ENCODE measurements at regions not wholly inside any gene's neighbourhood (a gene's known extent, or its start where the extent isn't known, plus 50 kb on each side); places are given as distances from the start of the nearest gene placed in this dataset.

- H3K9ac ChIP-seq (ENCODE audit: low read length) = no peak overlapping the region
- H3K4me3 ChIP-seq (ENCODE audit: low read length) = peak overlapping the region; percentile 13; the same call in 1 of the 2 replicates
- no peaks in the 10 kb centered on the region for H3F3A ChIP-seq (ENCODE audit: low read length, unreplicated experiment)
- DNase-seq (peak; percentile 44), ATAC-seq (peak; percentile 90)
- no peaks in the 10 kb centered on the region for H3K79me2 ChIP-seq (ENCODE audit: low read length)
- H2AFZ ChIP-seq (ENCODE audit: low read length) = peak overlapping the region; percentile 39; the same call in 1 of the 2 replicates
- POLR2A ChIA-PET (ENCODE audit: unreplicated experiment) = no interaction called here
- TF ChIP-seq, protein P1, sequence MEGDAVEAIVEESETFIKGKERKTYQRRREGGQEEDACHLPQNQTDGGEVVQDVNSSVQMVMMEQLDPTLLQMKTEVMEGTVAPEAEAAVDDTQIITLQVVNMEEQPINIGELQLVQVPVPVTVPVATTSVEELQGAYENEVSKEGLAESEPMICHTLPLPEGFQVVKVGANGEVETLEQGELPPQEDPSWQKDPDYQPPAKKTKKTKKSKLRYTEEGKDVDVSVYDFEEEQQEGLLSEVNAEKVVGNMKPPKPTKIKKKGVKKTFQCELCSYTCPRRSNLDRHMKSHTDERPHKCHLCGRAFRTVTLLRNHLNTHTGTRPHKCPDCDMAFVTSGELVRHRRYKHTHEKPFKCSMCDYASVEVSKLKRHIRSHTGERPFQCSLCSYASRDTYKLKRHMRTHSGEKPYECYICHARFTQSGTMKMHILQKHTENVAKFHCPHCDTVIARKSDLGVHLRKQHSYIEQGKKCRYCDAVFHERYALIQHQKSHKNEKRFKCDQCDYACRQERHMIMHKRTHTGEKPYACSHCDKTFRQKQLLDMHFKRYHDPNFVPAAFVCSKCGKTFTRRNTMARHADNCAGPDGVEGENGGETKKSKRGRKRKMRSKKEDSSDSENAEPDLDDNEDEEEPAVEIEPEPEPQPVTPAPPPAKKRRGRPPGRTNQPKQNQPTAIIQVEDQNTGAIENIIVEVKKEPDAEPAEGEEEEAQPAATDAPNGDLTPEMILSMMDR (conservative IDR thresholded peaks at IDR 0.05; ENCODE audit: low read depth, low read length) = no peak
- TF ChIP-seq EZH2phosphoT487 (IDR thresholded peaks at IDR 0.05; ENCODE audit: borderline replicate concordance, low read length) (no peak), EZH2 (IDR thresholded peaks at IDR 0.05; ENCODE audit: low read length, unreplicated experiment) (no peak)
- intact Hi-C loops (cut with micrococcal nuclease) = loop anchor here (10.0 kb wide), 1 partner anchor 633 kb away; no protein-coding TSS in a partner anchor
- H4K20me1 ChIP-seq (ENCODE audit: low read length) = no peaks in the 10 kb centered on the region
- no peaks in the 10 kb centered on the region for H3K9me2 ChIP-seq (replicated peaks; ENCODE audit: low read length)
- no peaks in the 10 kb centered on the region; the same call in 1 of the 2 replicates for H3K4me1 ChIP-seq (ENCODE audit: insufficient read depth, low read length)
- no peaks in the 10 kb centered on the region for H3K9me3 ChIP-seq (ENCODE audit: low read length)
- BruUV-seq (replicated peaks) = no TSS peak
- no peaks in the 10 kb centered on the region for H3K36me3 ChIP-seq (ENCODE audit: low read depth, low read length)
- no peaks in the 10 kb centered on the region for H3K27me3 ChIP-seq (ENCODE audit: low read length)
- H3K4me2 ChIP-seq (ENCODE audit: low read length) = peak overlapping the region; percentile 34
- no peak overlapping the region for H3K27ac ChIP-seq (ENCODE audit: low read length)
- CTCF ChIA-PET = no interaction called here
Observed at GRCh38 chr4:59571805-59572430, 1628.2 kb upstream of the ADGRL3 start.

DNA sequence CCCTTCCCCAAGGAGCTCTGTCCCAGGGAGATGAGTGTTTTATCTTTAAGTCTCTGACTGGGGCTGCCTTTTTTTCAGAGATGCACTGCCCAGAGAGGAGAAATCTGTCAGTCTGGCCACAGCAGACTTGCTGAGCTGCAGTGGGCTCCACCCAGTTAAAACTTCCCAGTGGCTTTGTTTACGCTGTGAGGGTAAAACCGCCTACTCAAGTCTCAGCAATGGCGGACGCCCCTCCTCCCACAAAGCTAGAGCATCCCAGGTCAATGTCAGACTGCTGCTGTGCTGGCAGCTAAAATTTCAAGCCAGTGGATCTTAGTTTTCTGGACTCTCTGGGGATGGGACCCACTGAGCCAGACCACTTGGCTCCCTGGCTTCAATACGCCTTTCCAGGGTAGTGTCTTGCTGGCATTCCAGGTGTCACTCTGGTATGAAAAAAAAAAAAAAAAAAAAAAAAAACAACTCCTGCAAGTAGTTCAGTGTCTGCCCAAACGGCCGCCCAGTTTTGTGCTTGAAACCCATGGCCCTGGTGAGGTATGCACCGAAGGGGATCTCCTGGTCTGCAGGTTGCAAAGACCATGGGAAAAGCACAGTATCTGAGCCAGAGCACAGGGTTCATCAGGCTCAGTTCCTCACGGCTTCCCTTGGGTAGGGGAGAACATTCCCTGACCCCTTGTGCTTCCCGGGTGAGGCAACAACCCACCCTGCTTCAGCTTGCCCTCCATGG is 1616.1 kb upstream of the ADGRL3 start:
- no peaks in the 10 kb centered on the region for H3F3A ChIP-seq (ENCODE audit: low read length, unreplicated experiment)
- H3K79me2 ChIP-seq (ENCODE audit: low read length) = no peaks in the 10 kb centered on the region
- H3K4me3 ChIP-seq (ENCODE audit: low read length) = no peak overlapping the region
- DNase-seq (no peak), ATAC-seq (no peak)
- CTCF ChIA-PET = no interaction called here
- TF ChIP-seq, protein P1 (conservative IDR thresholded peaks at IDR 0.05; ENCODE audit: low read depth, low read length) = no peak
- no peak for TF ChIP-seq EZH2phosphoT487 (IDR thresholded peaks at IDR 0.05; ENCODE audit: borderline replicate concordance, low read length)
- TF ChIP-seq EZH2 (IDR thresholded peaks at IDR 0.05; ENCODE audit: low read length, unreplicated experiment) = no peak
- no peaks in the 10 kb centered on the region for H3K36me3 ChIP-seq (ENCODE audit: low read depth, low read length)
- no peaks in the 10 kb centered on the region for H3K9me3 ChIP-seq (ENCODE audit: low read length)
- H3K27ac ChIP-seq (ENCODE audit: low read length) = no peak overlapping the region
- H4K20me1 ChIP-seq (ENCODE audit: low read length) = no peaks in the 10 kb centered on the region
- no peaks in the 10 kb centered on the region for H3K4me1 ChIP-seq (ENCODE audit: insufficient read depth, low read length)
- no peak overlapping the region for H3K4me2 ChIP-seq (ENCODE audit: low read length)
- no peaks in the 10 kb centered on the region for H3K9me2 ChIP-seq (replicated peaks; ENCODE audit: low read length)
- intact Hi-C loops (cut with micrococcal nuclease) = no loop called here
- H3K9ac ChIP-seq (ENCODE audit: low read length) = no peak overlapping the region
- H2AFZ ChIP-seq (ENCODE audit: low read length) = no peak overlapping the region
- BruUV-seq (replicated peaks) = no TSS peak
- POLR2A ChIA-PET (ENCODE audit: unreplicated experiment) = no interaction called here
- H3K27me3 ChIP-seq (ENCODE audit: low read length) = no peaks in the 10 kb centered on the region

Data from PC-3 (cell line).